ENCODE measurements at regions not wholly inside any gene's neighbourhood (a gene's known extent, or its start where the extent isn't known, plus 50 kb on each side); places are given as distances from the start of the nearest gene placed in this dataset.

GRCh38 chr2:43123028-43123427, 103.4 kb downstream of the ZFP36L2 start:
- in situ Hi-C loops (cut with HindIII; ENCODE audit: low pct_ligation_motif_present, low sequenced_read_pairs) = no loop called here
- H3K27me3 ChIP-seq (replicated peaks) = no peaks in the 10 kb centered on the region
- DNase-seq = no peak
- TF ChIP-seq CTCF (IDR thresholded peaks at IDR 0.05; ENCODE audit: low read depth, low read length, missing control alignments) = no peak
- no peaks in the 10 kb centered on the region for H3K36me3 ChIP-seq (replicated peaks)
- no peak overlapping the region for H3K4me3 ChIP-seq (ENCODE audit: low read depth, low read length)
- no peak overlapping the region for H3K27ac ChIP-seq

DNA sequence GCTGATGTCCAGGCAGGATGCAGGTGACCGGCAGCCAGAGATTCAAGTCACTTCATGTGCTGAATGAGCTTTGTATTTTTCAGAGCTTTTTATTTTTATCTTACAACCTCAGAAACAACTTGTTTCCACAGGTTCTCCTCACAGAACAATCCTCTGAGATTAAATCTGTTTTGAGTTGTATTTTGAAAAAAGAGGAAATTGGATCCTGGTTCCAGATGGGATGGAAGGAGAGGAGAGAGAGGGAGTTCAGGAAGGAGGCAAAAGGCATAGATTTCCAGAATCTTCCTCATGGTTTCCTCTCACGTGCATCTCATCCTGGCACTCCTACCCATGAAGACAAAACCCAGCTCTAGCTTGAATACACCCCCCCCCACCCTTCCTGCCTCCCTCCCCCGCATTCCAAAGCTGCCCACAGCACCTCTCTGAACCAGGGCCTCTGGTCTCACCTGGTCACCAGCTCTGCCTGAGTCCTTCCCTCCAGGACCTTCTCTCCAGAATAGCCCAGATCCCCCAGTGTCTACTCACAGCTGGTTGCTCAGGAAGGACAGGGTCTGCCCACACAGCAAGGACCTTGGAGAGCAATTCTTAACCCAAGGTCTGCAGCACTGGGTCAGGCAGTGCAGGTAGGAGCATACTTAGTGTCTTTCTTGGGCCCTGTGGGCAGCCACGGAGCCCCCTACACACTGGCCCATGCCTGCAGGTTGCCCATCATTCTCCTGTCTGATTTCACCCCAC, 104.7 kb downstream of the ZFP36L2 start:
- H3K27me3 ChIP-seq (replicated peaks) = no peaks in the 10 kb centered on the region
- no peak for TF ChIP-seq CTCF (IDR thresholded peaks at IDR 0.05; ENCODE audit: low read depth, low read length, missing control alignments)
- in situ Hi-C loops (cut with HindIII; ENCODE audit: low pct_ligation_motif_present, low sequenced_read_pairs) = no loop called here

DNA sequence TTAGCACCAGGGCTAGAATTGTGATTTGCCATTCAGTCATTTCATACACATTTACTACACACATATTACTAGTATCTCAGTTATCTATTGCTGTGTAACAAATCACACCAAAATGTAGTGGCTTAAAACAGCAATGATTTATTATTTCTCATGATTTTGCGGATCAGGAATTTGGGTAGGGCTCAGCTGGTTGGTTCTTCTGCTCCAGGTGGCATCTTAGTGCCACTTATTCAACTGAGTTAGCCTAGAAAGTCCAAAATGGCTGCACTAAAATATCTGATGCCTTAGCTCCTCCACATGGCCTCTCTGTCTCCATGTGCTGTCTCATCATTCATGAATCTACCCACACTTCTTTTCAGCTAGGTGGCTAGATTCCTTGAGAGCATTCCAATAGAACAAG, 107.1 kb downstream of the ZFP36L2 start:
- in situ Hi-C loops (cut with HindIII; ENCODE audit: low pct_ligation_motif_present, low sequenced_read_pairs) = no loop called here
- no peaks in the 10 kb centered on the region for H3K36me3 ChIP-seq (replicated peaks)
- H3K27ac ChIP-seq = no peak overlapping the region
- DNase-seq = no peak
- H3K4me3 ChIP-seq (ENCODE audit: low read depth, low read length) = no peak overlapping the region
- H3K27me3 ChIP-seq (replicated peaks) = no peaks in the 10 kb centered on the region
- TF ChIP-seq CTCF (IDR thresholded peaks at IDR 0.05; ENCODE audit: low read depth, low read length, missing control alignments) = no peak

More for the DNA sequence above, 104.7 kb downstream of the ZFP36L2 start:
- no peak overlapping the region for H3K27ac ChIP-seq
- no peak overlapping the region for H3K4me3 ChIP-seq (ENCODE audit: low read depth, low read length)
- no peaks in the 10 kb centered on the region for H3K36me3 ChIP-seq (replicated peaks)
- no peak for DNase-seq

- Histone ChIP-seq H3K4me3 (ENCODE audit: low read depth, low read length) (no peak overlapping the region), H3K27ac (no peak overlapping the region), H3K27me3 (replicated peaks) (no peaks in the 10 kb centered on the region), H3K36me3 (replicated peaks) (no peaks in the 10 kb centered on the region)
- no peak for TF ChIP-seq CTCF (IDR thresholded peaks at IDR 0.05; ENCODE audit: low read depth, low read length, missing control alignments)
- in situ Hi-C loops (cut with HindIII; ENCODE audit: low pct_ligation_motif_present, low sequenced_read_pairs) = no loop called here
- DNase-seq = no peak
Measured at GRCh38 chr2:43117521-43118143, 108.8 kb downstream of the ZFP36L2 start.

GRCh38 chr2:43116988-43117387, 109.4 kb downstream of the ZFP36L2 start:
- no peak overlapping the region for H3K27ac ChIP-seq
- DNase-seq = no peak
- no peaks in the 10 kb centered on the region for H3K36me3 ChIP-seq (replicated peaks)
- no peak overlapping the region for H3K4me3 ChIP-seq (ENCODE audit: low read depth, low read length)
- no peaks in the 10 kb centered on the region for H3K27me3 ChIP-seq (replicated peaks)
- in situ Hi-C loops (cut with HindIII; ENCODE audit: low pct_ligation_motif_present, low sequenced_read_pairs) = no loop called here
- no peak for TF ChIP-seq CTCF (IDR thresholded peaks at IDR 0.05; ENCODE audit: low read depth, low read length, missing control alignments)
